ENCODE measurements at regions not wholly inside any gene's neighbourhood (a gene's known extent, or its start where the extent isn't known, plus 50 kb on each side); places are given as distances from the start of the nearest gene placed in this dataset.

DNA sequence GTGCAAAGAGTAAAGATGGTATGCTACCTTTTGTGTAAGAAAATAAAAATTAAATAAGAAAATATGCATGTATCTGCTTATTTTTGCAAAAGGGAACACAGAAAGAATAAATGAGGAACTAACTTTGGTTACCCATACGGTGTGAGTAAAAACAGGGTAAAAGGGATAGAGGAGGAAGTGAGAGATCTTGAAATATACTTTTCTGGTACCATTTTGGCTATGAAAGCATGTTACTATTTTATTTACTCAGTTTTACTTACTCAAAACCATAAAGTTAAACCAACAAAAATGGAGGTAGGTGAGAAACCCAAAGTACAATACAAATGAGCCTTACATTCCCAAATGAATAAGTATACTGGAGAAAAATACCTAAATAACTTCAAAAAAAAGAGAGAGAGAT is 122.0 kb upstream of the EGLN3 start:
- intact Hi-C loops (cut with micrococcal nuclease), result no loop called here
- CTCF ChIA-PET, result no interaction called here

More for the DNA sequence above, 122.0 kb upstream of the EGLN3 start:
- Histone ChIP-seq H3K9ac (ENCODE audit: low read length) (no peak overlapping the region), H3K27ac (ENCODE audit: low read depth, low read length) (no peak overlapping the region), H3K4me1 (ENCODE audit: control insufficient read depth in 1 of 2, insufficient read depth in 2 of 2, low read length in 2 of 2) (peaks cover 3 to 4% of the 10 kb centered on the region in 2 experiments; a peak in 3 of 4 replicates), H3K9me3 (ENCODE audit: control insufficient read depth in 1 of 2, insufficient read depth in 1 of 2, low read depth in 1 of 2, low read length in 2 of 2) (no peaks in the 10 kb centered on the region), H3K9me2 (ENCODE audit: insufficient read depth) (no peaks in the 10 kb centered on the region), H3K4me2 (ENCODE audit: low read length) (no peak overlapping the region), H2AFZ (ENCODE audit: low read depth, low read length, poor library complexity, severe bottlenecking) (no peak overlapping the region), H3K4me3 (replicated peaks in 1 of 2; ENCODE audit: low read depth in 1 of 2, low read length in 2 of 2) (no peak overlapping the region), H3K36me3 (ENCODE audit: control insufficient read depth in 1 of 2, insufficient read depth in 2 of 2, low read length in 2 of 2) (no peaks in the 10 kb centered on the region), H3K79me2 (ENCODE audit: insufficient read depth, low read length) (no peaks in the 10 kb centered on the region), H4K20me1 (ENCODE audit: insufficient read depth) (no peaks in the 10 kb centered on the region), H3K27me3 (ENCODE audit: insufficient read depth, low read length) (no peaks in the 10 kb centered on the region)
- no peak for DNase-seq (ENCODE audit: low read depth, low spot score)
- no TSS peak for BruUV-seq (replicated peaks)
- ATAC-seq, result no peak
- POLR2A ChIA-PET, result interaction anchor here (1.1 kb wide), 1 partner anchor 9 kb away, joined by 3 read pairs; no protein-coding TSS in a partner anchor
- RAD21 ChIA-PET (ENCODE audit: low non-redundant PET in 1 of 2, low total read pairs in 2 of 2, uncharacterized antibody in 2 of 2, unreplicated experiment in 2 of 2), result no interaction called here
- TF ChIP-seq EZH2 (IDR thresholded peaks at IDR 0.05) (no peak), POLR2A (IDR thresholded peaks at IDR 0.05; ENCODE audit: borderline replicate concordance, extremely low read depth, insufficient read depth, insufficient read length) (no peak), EGR1 (IDR thresholded peaks at IDR 0.05; ENCODE audit: low read depth) (no peak), RAD21 (IDR thresholded peaks at IDR 0.05; ENCODE audit: low read depth) (no peak), CBX3 (IDR thresholded peaks at IDR 0.05; ENCODE audit: low read depth) (no peak), ELF1 (IDR thresholded peaks at IDR 0.05; ENCODE audit: borderline replicate concordance, low read depth) (no peak), SIN3A (IDR thresholded peaks at IDR 0.05; ENCODE audit: low read depth) (no peak), JUND (IDR thresholded peaks at IDR 0.05) (no peak), SP1 (IDR thresholded peaks at IDR 0.05; ENCODE audit: low read depth) (no peak)
- TF ChIP-seq, protein P1, sequence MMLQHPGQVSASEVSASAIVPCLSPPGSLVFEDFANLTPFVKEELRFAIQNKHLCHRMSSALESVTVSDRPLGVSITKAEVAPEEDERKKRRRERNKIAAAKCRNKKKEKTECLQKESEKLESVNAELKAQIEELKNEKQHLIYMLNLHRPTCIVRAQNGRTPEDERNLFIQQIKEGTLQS (IDR thresholded peaks at IDR 0.05), result no peak
- TF ChIP-seq, protein P2, sequence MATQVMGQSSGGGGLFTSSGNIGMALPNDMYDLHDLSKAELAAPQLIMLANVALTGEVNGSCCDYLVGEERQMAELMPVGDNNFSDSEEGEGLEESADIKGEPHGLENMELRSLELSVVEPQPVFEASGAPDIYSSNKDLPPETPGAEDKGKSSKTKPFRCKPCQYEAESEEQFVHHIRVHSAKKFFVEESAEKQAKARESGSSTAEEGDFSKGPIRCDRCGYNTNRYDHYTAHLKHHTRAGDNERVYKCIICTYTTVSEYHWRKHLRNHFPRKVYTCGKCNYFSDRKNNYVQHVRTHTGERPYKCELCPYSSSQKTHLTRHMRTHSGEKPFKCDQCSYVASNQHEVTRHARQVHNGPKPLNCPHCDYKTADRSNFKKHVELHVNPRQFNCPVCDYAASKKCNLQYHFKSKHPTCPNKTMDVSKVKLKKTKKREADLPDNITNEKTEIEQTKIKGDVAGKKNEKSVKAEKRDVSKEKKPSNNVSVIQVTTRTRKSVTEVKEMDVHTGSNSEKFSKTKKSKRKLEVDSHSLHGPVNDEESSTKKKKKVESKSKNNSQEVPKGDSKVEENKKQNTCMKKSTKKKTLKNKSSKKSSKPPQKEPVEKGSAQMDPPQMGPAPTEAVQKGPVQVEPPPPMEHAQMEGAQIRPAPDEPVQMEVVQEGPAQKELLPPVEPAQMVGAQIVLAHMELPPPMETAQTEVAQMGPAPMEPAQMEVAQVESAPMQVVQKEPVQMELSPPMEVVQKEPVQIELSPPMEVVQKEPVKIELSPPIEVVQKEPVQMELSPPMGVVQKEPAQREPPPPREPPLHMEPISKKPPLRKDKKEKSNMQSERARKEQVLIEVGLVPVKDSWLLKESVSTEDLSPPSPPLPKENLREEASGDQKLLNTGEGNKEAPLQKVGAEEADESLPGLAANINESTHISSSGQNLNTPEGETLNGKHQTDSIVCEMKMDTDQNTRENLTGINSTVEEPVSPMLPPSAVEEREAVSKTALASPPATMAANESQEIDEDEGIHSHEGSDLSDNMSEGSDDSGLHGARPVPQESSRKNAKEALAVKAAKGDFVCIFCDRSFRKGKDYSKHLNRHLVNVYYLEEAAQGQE (IDR thresholded peaks at IDR 0.05; ENCODE audit: low read depth), result no peak

Measured in HCT116 (cell line).